ENCODE measurements at regions not wholly inside any gene's neighbourhood (a gene's known extent, or its start where the extent isn't known, plus 50 kb on each side); places are given as distances from the start of the nearest gene placed in this dataset.
"Not testable (repeated sequence)": the region's sequence is repeated elsewhere in the genome, so short reads cannot be mapped to it uniquely, and the experiment has no call there.

GRCh38 chr5:50521060-50521459 is 80.0 kb upstream of the EMB start:
- TF ChIP-seq CTCF (IDR thresholded peaks at IDR 0.05; ENCODE audit: low read depth, low read length, poor library complexity, severe bottlenecking); EZH2phosphoT487 (IDR thresholded peaks at IDR 0.05; ENCODE audit: borderline replicate concordance, low read length): not testable (repeated sequence)

All from DOHH2 (cell line).